GM21825 (cell line): ENCODE measurements at regions not wholly inside any gene's neighbourhood (a gene's known extent, or its start where the extent isn't known, plus 50 kb on each side); places are given as distances from the start of the nearest gene placed in this dataset.

Experiments used
- ATAC-seq: cut with Tn5 transposase; IDR thresholded peaks from one replicate; pipeline ENCODE4 v1.9.1; 2021; ENCODE audit warnings: mild to moderate bottlenecking, moderate library complexity; ENCODE audit not compliant: unreplicated experiment

- no peak for ATAC-seq
These were observed 157.0 kb downstream of the FAM114A2 start for GRCh38 chr5:153881687-153882086.

- no peak for ATAC-seq
These were observed 158.6 kb downstream of the FAM114A2 start for GRCh38 chr5:153880106-153880505.

- ATAC-seq: no peak
These were observed 159.1 kb downstream of the FAM114A2 start for GRCh38 chr5:153879596-153879995.

GRCh38 chr5:153866176-153866575, 172.5 kb downstream of the FAM114A2 start:
- no peak for ATAC-seq

GRCh38 chr5:153865016-153865415, 173.7 kb downstream of the FAM114A2 start:
- no peak for ATAC-seq

GRCh38 chr5:153863951-153864350, 174.8 kb downstream of the FAM114A2 start:
- ATAC-seq: no peak
